HS-5 (cell line): ENCODE measurements at regions not wholly inside any gene's neighbourhood (a gene's known extent, or its start where the extent isn't known, plus 50 kb on each side); places are given as distances from the start of the nearest gene placed in this dataset.

Experiments used
- DNase-seq: peaks from one replicate; pipeline ENCODE4 v3.0.0-alpha.2; 2012; ENCODE audit warnings: low read depth

DNA sequence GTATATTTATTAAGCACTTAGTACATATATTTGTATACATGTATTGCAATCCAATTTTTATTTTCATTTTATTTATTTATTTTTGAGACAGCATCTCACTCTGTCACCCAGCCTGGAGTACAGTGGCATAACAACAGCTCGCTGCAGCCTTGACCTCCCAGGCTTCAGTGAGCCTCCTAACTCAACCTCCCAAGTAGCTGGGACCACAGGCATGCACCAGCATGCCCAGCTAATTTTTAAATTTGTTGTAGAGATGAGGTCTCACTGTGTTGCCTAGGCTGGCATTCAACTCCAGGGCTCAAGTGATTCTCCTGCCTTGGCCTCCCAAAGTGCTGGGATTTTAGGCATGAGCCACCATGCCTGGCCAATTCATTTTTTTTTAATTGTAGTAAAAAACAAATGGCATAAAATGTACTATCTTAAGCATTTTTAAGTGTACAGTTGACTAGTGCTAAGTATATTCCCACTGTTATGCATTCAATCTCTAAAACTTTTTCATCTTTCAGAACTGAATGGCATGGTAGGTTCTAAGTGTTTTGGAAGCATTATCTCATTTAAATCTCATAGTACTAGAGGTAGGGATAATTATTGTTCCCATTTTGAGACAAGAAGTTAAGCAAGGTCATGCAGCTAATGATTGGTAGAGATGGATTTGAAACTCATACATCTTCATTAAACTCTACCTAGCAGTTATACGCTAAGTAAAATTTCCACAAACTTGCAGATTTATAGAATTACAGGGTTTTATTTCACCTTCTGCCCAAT lies 264.0 kb upstream of the NFE2L3 start:
- DNase-seq = no peak

DNA sequence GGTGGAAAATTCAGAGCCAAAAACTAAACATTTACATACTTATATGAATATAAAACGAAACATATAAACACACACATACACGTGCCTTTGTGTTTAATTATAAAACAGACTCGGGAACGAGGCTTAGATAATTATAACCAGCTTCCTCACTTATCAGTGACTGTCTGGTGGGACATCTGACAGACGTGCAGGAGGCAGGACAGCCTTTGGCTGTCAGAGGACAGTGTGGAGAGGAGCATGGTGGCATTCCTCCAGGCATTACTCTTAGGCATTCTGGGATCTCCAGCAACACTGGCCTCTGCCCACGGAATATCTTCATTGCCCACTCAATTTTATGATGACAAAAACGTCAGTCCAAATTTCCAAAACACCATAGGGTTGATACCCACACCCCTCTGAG lies 262.2 kb upstream of the NFE2L3 start:
- no peak for DNase-seq

DNA sequence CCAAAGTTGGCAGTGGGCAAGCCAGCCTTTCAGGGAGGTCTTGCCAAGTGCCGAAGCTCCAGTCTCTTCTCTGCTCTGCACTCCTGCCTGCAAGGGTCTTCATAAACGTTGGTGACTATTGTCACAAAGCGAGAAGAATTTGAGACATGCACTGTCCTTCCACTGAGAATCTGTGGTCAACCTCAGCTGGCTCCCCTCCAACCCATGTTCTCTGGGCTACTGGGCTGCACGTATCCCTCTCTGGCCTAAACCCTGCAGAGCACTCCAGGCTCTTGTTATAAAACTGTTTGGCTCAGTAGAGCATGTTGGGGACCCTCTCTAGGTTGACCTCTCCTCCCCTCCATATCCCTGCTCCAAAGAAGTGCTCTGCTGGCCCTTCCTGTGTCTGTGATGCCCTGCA lies 260.4 kb upstream of the NFE2L3 start:
- no peak for DNase-seq

DNA sequence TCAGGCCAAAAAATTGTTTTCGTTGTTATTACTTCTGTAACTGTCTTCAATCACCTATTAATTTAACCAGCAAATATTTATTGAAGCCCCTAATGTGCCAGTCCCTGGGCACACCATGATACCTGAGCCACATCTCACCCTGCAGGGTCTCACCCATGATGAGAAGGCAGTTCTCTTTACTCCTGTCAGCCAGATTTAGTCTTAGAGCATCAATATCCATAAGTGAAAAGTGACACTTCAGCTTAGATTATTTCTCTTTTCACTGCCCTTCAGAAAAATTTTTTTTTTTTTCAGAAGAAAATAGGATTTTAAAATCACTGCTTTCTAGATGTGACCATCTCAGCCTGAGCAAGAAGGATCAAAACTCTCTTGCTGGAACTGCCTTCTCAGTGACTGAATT lies 258.6 kb upstream of the NFE2L3 start:
- DNase-seq = no peak

DNA sequence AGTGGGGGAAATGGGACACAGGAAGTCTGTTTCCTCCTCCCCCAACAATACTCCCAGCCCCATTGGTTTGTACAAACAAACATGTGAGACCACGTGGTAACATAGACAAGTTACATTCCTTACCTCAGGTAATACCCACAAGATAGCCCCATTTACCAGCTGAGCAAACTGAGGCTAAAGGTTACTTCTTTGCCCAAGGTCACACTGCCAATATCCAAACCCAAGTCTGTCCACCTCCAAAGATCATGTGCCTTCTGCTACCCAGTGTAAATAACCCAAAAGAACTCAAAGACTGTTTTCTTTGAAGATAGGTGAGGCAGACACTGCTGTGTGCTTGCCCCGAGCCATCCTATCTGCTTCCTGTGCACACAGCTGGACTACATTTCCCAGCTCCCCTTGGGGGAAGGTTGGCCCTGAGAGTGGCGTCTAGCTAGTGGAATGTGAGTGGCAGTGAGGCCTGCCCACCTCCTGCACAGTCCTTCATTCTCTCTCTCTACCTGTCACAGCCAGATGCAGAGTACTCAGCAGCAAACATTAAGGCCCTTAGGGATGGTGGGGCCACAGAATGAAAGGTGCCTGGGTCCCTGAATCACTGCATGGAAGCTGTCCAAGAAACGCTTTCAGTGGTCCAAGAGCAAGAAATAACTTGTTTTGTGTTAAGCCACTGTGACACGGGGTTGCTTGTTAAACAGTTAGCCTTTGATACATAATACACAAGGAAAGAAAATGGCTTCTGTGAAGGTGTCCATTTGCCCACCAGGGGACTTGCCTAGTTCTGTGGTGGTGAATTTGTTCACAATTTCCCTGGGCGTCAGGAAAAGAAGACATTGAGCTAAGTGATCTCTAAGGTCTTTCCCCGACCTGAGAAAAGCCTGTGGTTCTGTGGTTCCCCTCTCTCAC lies 257.7 kb upstream of the NFE2L3 start:
- no peak for DNase-seq

DNA sequence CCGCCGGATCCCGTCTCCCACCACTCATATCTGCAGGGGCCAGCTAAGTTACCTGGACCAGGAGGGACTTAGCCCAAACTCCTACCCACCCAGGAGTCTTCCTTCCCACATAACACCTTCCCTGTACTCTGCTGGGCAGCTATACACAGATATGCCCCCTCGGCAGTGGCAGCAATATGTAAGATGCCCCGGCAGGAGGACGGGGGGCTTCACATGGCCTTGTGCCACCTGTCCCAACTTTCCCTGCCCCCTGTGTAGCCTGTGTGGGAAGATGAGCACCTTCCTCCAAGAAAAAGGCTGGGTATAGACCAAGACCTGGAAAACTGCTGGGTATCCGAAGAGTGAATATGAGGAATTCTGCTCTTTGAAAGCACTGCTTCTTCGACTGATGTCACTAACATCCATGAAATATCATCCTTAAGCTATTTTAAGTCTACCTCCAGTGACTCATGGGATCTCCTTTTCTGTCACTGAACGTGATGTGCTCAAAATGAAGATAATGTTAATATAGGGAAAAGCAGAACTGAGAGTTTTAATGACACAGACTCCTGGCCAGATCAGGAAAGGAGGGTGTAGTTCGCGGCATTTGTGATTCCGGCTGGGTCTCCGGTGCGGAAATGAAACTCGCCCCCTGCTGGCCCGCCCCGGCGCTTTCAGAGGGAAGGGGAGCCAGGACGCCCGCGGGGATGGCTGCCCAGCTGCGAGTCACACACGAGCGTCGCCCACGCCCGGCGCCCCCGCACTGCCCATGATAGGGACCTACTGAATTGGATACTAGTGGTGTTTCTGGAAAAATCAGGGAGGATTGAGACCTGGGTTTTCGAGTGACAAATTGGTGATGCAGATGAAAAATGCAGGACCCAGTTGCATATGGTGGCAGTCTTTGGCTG lies 256.9 kb upstream of the NFE2L3 start:
- no peak for DNase-seq

DNA sequence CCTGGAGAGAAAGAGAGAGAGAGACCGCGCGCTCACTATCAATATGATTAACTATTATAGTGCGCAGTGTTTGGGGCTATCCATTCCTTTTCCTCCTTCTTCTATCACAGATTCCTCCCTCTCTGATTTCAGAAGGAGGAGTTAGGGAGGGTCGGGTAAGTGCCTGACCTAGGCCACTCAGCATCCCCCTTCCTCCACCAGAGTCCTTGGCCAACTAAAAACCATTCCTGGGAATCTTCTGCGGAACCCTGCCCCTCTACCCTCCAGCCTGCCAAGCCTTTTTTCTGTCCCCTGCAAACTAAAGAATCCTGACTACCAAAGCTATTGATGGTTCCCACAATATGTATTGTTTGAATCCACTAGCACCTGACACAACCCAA lies 256.2 kb upstream of the NFE2L3 start:
- DNase-seq = no peak

DNA sequence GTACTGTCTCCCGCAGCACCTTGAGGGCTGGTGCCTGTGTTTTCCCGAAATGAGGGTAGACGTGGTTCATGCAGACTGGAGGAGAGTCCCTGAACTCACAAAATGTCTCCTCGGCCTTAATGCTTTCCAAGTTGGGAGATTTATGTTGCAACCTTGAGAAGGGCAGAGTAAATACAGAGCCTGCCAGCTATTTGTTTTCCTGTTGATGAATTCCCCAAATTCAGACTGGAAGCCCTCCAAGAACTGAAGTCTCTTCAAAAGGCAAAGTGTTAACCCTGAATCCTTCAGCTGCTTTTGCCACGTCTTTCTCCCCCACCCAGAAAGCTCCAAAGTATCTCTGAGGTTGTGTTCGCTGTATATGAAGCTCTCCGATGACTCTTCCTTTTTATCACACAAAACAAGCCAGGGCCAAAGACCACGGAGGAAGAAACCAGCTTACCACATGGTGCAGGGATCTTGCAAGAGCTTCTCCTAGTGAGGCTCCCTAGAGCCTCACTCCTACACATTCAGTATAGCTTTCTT lies 254.7 kb upstream of the NFE2L3 start:
- no peak for DNase-seq

DNA sequence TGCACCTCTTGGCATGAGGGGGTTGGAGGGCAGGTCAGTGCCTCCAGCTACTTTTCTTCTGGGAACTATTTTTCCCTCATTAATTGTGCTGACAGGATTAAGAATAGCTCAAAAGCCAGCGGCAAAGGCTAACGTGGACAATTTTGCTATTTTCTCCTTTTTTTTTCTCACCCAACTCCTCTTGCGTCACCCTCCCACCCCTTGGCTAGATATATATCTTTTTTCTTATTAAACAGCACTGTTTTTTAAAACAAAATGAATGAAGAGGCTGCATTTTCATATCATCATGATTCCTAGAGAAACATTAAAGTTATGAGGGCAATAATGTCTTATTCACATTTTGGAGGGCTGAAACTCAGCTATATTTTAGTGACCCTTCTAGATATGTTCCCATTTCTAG lies 251.8 kb upstream of the NFE2L3 start:
- DNase-seq = no peak

DNA sequence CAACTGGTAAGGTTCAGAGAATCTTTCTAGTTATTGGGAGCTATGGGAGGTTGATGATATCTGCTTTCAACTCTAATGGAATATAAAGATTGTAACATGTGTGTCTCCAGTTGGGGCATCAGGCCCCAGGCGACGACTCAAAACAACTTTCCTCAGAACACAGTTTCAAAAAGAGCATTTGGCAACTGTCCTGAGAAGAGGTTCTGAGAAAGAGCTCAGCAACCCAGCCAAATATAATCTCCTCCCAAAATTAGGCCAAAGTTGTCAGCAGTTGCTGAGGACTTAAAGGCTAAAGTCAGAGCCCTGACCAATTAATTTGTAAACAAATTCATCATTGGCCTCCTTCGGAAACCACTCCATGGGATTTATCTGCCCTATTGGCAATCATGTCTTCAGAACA lies 251.1 kb upstream of the NFE2L3 start:
- DNase-seq = no peak

DNA sequence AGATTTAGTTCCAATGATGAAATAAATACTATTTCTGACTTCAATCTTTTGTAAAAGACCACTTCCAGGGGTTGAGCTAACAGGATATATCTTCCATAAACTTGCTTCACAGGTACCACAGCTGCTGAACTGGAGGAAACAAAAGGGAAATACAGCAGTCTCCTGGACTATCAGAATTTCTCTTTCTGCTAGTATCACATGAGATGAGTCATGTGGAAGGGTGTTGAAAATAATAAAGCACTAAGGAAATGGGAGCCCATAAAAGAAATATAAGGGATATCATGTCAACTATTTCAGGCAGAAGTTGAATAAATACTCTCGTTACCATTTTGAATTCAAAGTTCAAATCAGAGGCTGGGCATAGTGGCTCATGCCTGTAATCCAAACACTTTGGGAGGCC lies 250.3 kb upstream of the NFE2L3 start:
- DNase-seq = no peak

DNA sequence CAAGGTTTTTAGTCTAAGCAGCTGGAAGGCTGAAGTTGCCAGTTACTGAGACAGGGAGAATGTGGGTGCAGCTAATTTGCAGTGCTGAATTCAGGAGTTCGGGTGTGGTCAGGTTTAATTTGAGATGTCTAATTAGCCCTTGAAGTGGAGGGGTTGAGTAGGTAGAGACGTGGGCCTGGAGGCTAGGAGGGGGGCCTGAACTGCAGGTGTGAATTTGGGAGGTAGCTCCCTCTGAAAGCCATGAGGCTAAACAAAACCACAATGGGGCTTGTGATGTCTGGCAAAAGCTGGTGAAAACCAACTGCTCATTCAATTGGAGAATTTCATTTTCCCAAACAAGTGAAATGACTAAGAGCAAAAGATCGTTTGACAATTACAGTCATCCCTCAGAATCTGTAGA lies 246.0 kb upstream of the NFE2L3 start:
- no peak for DNase-seq

DNA sequence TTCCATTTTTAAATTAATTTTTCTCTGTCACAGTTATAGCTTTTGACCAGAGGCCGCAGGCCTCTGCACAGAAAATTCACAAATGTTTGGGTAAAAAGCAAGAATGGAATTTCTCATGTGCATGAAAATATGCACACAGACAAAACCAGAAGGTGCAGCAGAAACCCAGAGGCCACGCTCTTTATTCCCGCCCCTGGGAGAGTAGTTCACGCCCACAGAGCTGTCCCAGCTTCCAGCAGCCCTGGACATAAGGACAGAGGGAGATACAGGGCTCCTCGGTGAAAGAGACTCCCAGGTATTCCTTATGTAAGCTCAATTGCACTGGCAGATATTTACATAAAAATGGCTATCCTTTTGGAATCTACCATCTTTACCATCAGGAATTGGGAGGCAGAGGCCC lies 245.2 kb upstream of the NFE2L3 start:
- DNase-seq = no peak

DNA sequence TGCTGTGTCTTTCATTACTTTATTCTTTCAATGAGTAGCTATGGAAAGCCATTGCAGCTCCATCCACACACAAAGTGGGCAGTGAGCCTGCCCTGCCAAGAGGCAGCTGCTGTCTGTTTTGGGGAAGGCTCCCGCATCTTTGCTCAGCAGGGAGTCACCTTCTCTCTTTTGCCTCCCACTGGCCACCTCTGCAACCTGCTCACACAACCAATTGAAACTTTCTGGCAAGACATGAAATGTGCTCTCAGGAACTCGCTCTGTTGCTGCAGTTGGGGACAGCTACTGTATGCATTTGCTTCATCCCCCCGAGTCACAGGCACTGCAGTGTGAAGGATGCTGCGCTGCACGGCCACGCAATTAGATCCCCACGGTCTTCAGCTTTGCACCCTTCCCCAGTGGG lies 244.8 kb upstream of the NFE2L3 start:
- DNase-seq = no peak

DNA sequence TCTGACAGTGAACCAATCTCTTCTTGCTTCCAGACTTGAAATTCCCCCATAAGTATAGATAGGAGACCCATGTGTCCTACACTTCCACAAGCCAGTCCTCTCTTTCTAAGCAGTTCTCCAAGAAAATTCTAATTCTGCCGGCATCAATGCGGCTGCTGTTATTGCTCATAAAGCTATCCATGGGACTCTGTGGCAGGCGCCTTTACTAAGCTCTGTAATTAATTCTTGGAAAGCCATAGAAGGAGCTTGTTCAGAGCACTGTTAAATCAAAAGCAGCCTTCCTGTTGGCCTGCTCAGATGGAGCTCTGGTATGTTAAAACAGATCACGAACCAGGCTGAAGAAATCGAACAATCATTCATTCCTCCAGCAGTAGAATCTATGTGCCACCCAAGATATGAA lies 244.3 kb upstream of the NFE2L3 start:
- no peak for DNase-seq

DNA sequence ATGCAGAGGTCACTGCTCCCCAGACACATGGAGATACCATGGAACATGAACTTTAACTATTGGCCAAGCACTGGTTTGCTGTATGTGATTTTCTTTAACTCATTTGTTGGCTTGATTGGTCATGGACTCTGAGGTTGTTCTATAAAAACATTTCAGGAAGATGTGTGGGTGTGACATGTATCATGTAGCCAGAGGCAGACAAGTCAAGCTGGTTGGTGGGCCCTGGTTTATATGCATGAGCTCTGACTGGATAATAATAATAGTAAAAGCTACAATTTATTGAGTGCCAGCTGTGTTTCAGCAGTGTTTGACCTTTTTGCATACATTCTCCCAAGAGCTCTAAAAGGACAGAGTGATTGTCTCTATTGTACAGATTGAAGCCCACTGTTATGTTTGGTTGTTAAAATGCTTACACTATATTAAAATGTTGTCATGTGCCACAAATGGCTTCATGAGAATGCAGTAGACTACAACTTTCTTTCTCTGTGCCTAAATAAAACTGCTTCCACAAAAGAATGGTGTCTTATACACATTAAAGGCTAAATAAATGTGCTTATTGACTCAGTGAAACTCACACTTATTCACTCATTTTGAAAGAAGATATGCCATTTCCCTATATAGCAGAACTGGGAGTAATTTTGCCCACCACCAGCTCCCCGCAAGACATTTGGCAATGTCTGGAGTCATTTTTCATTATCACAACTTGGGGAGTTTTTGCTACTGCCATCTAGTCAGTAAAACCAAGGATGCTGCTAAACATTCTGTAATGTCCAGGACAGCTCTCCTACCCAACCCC lies 243.6 kb upstream of the NFE2L3 start:
- DNase-seq = no peak

DNA sequence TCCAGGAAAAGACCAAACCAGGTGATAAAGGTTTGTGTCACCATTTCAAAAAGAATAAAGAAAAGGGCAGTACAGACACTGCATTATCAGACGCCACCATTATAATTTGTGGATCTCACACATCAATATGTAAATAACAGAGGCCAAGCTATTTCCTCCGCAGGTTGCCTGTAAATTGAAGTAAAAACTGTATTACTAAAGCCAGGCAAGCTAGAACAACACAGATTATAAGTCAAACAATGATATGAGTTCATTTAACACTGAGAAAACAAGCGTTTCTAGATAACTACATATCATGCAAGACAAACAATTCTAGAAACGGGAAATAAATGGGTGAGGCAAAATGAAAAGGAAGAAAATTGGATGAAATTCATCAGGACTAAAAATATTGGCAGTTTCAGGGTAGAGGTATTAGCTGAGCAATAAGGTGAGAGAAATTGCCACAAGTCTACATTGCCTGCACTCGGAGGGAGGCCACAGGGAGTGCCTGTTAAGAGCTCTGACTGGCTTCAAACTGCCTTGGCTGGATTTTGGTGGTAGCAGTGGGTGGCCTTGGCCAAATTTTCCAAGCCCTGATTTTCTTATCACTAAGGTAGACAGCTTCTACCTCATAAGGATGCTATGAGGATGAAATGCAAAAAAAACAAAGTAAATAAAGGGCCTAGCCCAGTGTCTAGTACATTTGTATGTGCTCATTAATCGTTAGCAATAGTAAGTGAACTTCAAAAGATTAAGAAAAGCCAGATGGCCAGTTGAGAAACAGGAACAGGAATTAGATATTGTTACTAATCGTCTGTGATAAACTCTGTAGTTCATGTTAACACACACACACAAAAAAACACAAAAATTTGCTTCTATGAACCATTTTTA lies 240.0 kb upstream of the NFE2L3 start:
- no peak for DNase-seq

DNA sequence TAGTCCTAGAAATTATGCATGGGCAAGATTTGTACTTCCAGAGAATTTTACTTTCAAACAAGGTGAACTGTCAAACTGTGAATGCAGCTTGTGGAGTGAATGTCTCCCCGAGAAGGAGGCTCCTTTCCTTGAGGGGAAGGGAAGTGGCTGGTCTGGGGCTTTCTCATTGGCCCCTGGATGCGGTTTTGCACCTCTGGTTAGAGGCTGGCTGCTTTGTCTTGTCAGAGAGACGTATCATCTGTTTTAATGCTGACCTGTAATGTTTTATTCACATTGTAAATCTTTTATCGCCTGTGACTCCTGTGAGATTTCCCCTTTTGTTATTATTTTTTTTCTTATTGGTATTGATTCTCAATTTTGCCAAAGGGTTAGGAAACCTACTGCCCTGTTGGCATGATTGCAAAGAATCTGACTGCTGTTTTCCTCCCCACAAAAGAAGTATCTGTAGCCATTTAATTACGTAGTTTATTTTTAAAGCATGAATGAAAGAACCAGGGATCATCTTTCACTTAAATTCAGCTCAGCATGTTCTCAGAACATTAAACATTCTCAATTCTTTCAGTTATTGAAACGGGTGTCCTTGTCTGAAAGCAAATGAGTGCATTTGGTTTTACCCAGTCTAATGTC lies 238.3 kb upstream of the NFE2L3 start:
- DNase-seq = no peak

DNA sequence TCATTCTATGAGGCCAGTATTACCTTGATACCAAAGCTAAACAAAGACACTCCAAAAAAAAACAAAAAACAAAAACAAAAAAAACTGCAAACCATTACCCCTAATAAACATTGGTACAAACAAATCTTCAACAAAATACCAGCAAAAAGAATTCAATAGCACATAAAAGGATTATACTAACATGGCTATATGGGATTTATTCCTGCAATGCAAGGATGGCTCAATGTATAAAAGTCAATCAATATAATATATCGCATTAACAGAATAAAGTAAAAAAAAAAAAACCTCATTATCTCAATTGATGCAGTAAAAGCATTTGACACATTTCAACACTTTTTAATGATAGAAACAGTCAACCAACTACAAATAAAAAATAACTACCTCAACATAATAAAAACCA lies 233.3 kb upstream of the NFE2L3 start:
- no peak for DNase-seq

DNA sequence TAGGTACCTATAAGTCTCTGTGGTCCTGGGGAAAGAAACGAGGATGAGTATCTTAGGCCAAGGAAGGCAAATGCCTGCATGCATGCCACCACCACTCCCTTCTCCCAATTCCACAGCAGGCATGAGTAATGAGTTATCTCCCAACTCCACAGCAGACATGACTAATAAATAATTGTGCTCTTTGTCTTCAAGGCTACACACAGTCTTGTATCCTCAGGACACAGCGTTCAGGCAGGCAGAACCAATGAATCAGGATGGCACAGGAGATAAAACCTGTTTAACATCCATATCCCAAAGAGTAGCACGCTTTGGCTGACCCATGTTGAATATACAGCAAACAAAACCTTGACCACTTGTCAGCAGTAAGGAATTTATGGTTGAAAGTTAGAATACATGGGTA lies 229.7 kb upstream of the NFE2L3 start:
- no peak for DNase-seq
